ENCODE measurements at regions not wholly inside any gene's neighbourhood (a gene's known extent, or its start where the extent isn't known, plus 50 kb on each side); places are given as distances from the start of the nearest gene placed in this dataset.
"Not testable (repeated sequence)": the region's sequence is repeated elsewhere in the genome, so short reads cannot be mapped to it uniquely, and the experiment has no call there.

DNA sequence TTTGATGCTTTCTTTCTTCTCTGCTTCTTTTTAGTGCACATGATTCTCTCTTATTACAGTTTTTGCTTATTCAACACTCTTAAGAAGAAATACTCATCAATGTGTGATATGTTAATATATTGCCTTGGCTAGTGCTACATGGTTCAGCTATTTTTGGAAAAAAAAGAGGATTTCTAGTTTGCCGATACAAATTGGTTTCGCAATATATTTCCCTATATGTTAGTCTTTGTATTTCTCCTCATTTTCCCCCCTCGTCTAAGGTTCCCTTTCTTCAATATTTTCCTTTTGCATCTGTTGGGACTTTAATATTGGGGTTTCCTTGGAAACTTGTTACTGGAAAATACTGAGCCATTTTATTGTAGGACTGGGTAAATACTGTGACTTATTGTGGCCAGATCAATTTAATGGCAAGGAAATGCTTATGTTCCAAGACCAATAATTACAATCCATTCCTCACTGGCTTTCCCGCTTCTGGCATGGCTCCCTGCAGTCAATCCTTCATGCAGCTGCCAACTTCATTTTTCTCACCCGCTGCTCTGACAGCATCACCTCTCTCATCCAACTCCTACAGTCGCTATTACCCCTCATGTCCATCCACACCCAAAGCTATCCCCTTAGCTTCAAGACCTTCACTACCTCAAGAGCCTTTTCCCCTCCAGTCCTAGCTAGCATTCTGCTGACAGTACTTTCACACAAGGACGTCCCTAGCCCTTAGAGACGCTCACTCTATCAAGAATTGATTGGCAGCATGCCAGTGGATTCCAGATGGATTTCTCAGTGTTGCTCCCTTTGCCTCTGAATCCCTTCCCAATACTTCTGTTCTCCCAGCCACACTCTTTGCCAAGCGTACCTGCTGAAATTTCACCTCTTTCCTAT, 280.1 kb upstream of the TMTC4 start:
- H3K9me3 Mint-ChIP-seq = peaks cover 0 to 3% (median 3%) of the 10 kb centered on the region in 3 donors
- no peak overlapping the region for H3K27ac Mint-ChIP-seq
- H3K27me3 Mint-ChIP-seq = peaks cover 2% of the 10 kb centered on the region
- no peak overlapping the region for H3K4me3 Mint-ChIP-seq
- peaks cover 0 to 2% (median 0%) of the 10 kb centered on the region in 3 donors for H3K4me1 Mint-ChIP-seq
- no peaks in the 10 kb centered on the region for H3K36me3 Mint-ChIP-seq

- no peak overlapping the region for H3K4me3 Mint-ChIP-seq
- H3K27me3 Mint-ChIP-seq = no peaks in the 10 kb centered on the region
- peaks cover 0 to 2% (median 0%) of the 10 kb centered on the region in 3 donors for H3K4me1 Mint-ChIP-seq
- no peaks in the 10 kb centered on the region for H3K36me3 Mint-ChIP-seq
- H3K27ac Mint-ChIP-seq = no peak overlapping the region
- H3K9me3 Mint-ChIP-seq = peaks cover 0 to 3% (median 3%) of the 10 kb centered on the region in 3 donors
Measured at GRCh38 chr13:100951016-100951415, 276.4 kb upstream of the TMTC4 start.

- not testable (repeated sequence) for H3K27ac Mint-ChIP-seq, H3K27me3 Mint-ChIP-seq, H3K36me3 Mint-ChIP-seq, H3K9me3 Mint-ChIP-seq, H3K4me1 Mint-ChIP-seq, H3K4me3 Mint-ChIP-seq
Measured at GRCh38 chr13:100948937-100949336, 274.3 kb upstream of the TMTC4 start.

DNA sequence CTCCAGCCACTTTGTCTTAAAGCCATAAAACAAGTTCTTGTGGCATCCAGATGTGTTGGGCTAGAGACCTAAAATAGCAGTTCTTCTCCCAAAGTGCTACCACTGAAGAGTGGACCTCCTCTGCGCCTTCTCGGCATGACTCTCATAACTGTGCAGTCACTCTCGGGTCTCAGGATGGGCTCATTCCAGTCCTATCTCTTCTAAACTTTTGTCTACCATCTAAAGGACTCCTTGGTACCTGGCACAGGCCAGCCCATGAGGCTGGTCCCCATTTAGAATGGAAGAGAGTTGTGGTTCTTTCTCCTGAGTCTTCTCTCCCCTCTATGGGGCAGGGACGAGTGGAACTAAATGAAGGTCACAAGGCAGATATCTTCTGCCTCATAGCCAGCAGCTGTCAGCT, 272.0 kb upstream of the TMTC4 start:
- Mint-ChIP-seq H3K9me3 (peaks cover 0 to 3% (median 3%) of the 10 kb centered on the region in 3 donors), H3K27me3 (no peaks in the 10 kb centered on the region), H3K36me3 (no peaks in the 10 kb centered on the region), H3K4me1 (no peaks in the 10 kb centered on the region), H3K27ac (no peak overlapping the region), H3K4me3 (no peak overlapping the region)

DNA sequence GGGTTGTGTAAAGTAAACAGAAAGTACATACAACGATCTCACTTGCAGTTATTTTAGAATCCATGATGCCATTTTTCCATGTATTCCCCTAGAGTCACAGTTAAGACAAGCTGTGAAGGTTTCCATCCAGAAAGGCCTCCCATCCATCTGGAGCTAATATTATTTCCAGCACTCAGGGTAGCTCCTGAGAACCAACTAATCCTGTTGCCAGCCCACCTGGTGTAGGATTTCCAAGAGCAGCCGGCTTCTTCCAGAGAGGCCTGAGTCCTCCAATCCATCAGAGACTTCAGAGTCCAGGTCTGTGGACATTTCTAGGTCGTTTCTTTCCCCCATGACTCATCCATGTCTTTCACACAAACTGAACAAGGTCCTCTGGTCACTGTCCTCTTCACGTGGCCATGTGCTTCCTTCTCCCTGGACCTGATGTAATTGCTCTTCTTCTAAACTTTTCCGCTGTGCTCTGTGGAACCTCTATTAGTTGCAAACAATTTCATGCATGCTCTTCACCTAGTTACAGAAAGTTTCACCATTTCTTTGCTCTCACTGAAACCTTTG, 270.3 kb upstream of the TMTC4 start:
- peaks cover 4% of the 10 kb centered on the region for H3K27me3 Mint-ChIP-seq
- H3K36me3 Mint-ChIP-seq = no peaks in the 10 kb centered on the region
- H3K4me3 Mint-ChIP-seq = no peak overlapping the region
- H3K27ac Mint-ChIP-seq = peak overlapping the region in 1 of 3 donors; percentile 14
- H3K9me3 Mint-ChIP-seq = peaks cover 0 to 3% (median 3%) of the 10 kb centered on the region in 3 donors
- H3K4me1 Mint-ChIP-seq = no peaks in the 10 kb centered on the region

DNA sequence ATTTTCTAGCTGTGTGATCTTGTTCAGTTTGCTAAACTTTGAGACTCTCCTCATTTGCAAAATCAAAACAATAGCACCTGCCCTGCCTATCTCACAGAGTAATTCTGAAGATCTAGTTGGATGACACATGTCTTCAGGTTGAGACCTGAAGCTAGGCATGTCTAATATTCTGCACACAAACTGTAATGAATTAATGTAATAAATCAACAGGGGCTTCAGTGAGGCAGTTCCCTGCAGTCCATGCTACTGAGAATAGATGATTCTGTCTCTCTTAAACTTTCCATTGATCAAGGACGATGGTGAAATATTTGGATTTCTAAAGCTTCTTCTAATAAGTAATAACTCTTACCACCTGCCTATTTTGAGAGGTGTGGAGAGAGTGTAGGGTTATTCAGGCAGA, 268.1 kb upstream of the TMTC4 start:
- H3K36me3 Mint-ChIP-seq = no peaks in the 10 kb centered on the region
- no peak overlapping the region for H3K4me3 Mint-ChIP-seq
- H3K9me3 Mint-ChIP-seq = peaks cover 0 to 3% (median 3%) of the 10 kb centered on the region in 3 donors
- no peaks in the 10 kb centered on the region for H3K4me1 Mint-ChIP-seq
- no peak overlapping the region for H3K27ac Mint-ChIP-seq
- H3K27me3 Mint-ChIP-seq = peaks cover 4% of the 10 kb centered on the region

DNA sequence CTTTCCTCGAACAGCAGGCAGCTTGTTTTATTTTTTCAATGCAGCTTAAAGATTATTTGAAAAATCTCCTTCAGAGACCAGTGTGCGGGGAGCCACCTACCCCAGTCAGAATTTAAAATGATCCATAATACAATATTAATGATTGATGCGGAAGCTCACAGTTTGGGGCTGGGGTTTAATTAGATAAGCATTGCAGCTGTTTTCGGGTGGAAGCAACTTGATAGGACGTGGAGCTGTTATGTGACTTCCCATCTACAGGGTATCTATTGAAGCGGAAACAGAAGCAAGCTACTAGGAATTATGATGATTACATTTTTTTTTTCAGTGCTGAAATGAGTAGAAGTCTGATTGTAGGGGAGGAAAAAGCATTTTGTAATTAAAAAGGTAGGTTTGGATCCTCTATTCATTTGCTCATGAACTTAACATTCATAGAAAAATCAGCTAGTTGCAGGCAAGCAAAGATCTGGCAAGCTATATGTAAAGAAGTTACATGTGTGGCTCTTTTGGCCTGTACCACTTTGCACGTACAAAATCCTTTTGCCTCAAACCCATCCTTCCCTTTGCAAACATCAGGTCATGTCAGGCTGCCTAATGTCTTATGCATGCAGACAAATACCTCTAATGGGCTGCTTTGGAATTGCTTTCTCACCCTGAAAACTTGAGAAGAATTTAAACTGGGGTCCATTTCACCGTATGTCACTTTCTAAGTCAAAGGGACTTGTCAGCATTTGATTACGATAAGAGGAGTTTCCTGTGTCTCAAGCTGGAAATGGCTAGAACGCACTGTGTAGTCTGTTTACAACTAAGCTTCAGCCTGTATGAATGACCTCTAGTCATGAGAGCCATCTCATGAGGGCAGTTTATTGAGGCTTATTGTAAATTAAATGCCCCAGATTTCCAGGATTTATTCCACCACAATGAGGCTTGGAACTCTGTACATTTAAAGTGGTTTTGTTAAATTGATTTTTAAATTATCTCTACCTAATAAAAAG, 267.1 kb upstream of the TMTC4 start:
- Mint-ChIP-seq H3K4me3 (no peak overlapping the region), H3K27ac (no peak overlapping the region), H3K9me3 (peaks cover 0 to 5% (median 3%) of the 10 kb centered on the region in 3 donors), H3K27me3 (peaks cover 7% of the 10 kb centered on the region), H3K36me3 (no peaks in the 10 kb centered on the region), H3K4me1 (no peaks in the 10 kb centered on the region)

DNA sequence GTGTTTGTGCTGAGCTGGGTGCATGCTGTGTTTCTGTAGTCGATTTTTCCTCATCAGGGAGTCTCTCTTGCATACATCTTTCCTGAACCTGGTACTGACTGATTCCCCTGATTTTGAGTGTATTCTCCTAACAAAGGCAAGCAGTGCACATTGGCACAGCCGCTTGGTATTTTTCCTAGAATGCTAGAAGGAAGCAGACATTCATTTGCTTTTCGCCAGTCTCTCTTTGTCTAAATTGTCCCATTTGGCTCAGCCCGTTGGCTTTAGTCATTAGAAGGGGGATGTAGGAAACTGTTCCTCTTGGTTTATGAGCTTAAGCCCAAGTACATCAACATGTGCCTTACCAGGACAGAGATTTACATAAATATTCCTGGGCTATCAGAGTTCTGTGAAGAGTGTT, 266.1 kb upstream of the TMTC4 start:
- no peaks in the 10 kb centered on the region for H3K4me1 Mint-ChIP-seq
- peaks cover 7% of the 10 kb centered on the region for H3K27me3 Mint-ChIP-seq
- H3K4me3 Mint-ChIP-seq = no peak overlapping the region
- peaks cover 0 to 5% (median 3%) of the 10 kb centered on the region in 3 donors for H3K9me3 Mint-ChIP-seq
- no peak overlapping the region for H3K27ac Mint-ChIP-seq
- H3K36me3 Mint-ChIP-seq = no peaks in the 10 kb centered on the region

GRCh38 chr13:100933841-100934240, 259.2 kb upstream of the TMTC4 start:
- no peak overlapping the region for H3K27ac Mint-ChIP-seq

DNA sequence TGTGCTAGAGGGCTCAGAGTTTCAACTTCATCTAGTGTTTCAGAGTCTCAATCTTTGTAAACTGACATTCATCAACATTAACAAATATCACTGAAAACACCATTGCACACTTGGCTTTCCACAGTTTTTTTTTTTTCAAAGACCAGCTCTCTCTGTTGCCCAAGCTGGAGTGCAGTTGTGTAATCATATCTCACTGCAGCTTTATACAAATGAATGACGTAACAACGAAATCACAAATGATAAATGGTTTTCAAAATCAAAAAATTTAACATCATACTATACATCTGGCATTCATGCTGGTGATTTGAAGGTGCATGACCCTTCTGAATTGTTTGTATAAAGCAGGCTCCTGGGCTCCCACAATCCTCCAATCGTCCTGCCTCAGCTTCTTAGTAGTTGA, 248.0 kb upstream of the TMTC4 start:
- H3K4me1 Mint-ChIP-seq = no peaks in the 10 kb centered on the region
- H3K4me3 Mint-ChIP-seq = no peak overlapping the region
- no peaks in the 10 kb centered on the region for H3K27me3 Mint-ChIP-seq
- peaks cover 0 to 1% (median 0%) of the 10 kb centered on the region in 3 donors for H3K9me3 Mint-ChIP-seq
- H3K36me3 Mint-ChIP-seq = no peaks in the 10 kb centered on the region
- H3K27ac Mint-ChIP-seq = no peak overlapping the region

More at GRCh38 chr13:100933841-100934240, 259.2 kb upstream of the TMTC4 start:
- H3K27me3 Mint-ChIP-seq = peaks cover 3% of the 10 kb centered on the region
- H3K4me3 Mint-ChIP-seq = no peak overlapping the region
- H3K4me1 Mint-ChIP-seq = no peaks in the 10 kb centered on the region
- H3K9me3 Mint-ChIP-seq = peaks cover 0 to 2% (median 0%) of the 10 kb centered on the region in 3 donors
- no peaks in the 10 kb centered on the region for H3K36me3 Mint-ChIP-seq

DNA sequence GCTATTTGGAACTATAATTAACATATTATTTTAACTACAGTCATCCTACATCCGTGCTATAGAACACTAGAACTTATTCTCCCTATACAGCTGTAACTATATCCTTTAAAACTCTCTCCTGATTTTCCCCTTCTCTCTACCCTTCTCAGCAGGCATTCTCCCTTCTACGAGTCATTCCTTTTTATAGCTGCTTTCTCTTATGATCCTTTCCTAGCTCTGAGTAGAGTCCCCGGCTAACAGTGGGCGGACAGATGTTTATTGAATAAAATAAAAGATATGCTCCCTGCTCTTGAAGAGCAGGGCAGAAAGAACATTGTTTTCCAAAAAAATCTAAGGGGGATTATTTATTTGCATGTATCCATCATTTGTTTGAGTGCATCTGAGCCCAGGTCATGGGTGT, 246.5 kb upstream of the TMTC4 start:
- H3K4me3 Mint-ChIP-seq = no peak overlapping the region
- H3K9me3 Mint-ChIP-seq = peaks cover 0 to 2% (median 0%) of the 10 kb centered on the region in 3 donors
- no peak overlapping the region for H3K27ac Mint-ChIP-seq
- no peaks in the 10 kb centered on the region for H3K36me3 Mint-ChIP-seq
- no peaks in the 10 kb centered on the region for H3K27me3 Mint-ChIP-seq
- no peaks in the 10 kb centered on the region for H3K4me1 Mint-ChIP-seq

- Mint-ChIP-seq H3K4me1 (no peaks in the 10 kb centered on the region), H3K4me3 (no peak overlapping the region), H3K27me3 (no peaks in the 10 kb centered on the region), H3K36me3 (no peaks in the 10 kb centered on the region), H3K27ac (no peak overlapping the region), H3K9me3 (peaks cover 0 to 4% (median 1%) of the 10 kb centered on the region in 3 donors)
Measured at GRCh38 chr13:100917011-100917410, 242.4 kb upstream of the TMTC4 start.

GRCh38 chr13:100913143-100913542, 238.5 kb upstream of the TMTC4 start:
- Mint-ChIP-seq H3K4me1 (peaks cover 0 to 2% (median 0%) of the 10 kb centered on the region in 3 donors), H3K9me3 (peaks cover 0 to 4% (median 1%) of the 10 kb centered on the region in 3 donors), H3K27ac (no peak overlapping the region), H3K36me3 (no peaks in the 10 kb centered on the region), H3K27me3 (no peaks in the 10 kb centered on the region), H3K4me3 (no peak overlapping the region)

- no peak overlapping the region for H3K4me3 Mint-ChIP-seq
- no peaks in the 10 kb centered on the region for H3K4me1 Mint-ChIP-seq
- H3K27ac Mint-ChIP-seq = no peak overlapping the region
- peaks cover 4% of the 10 kb centered on the region for H3K27me3 Mint-ChIP-seq
- peaks cover 0 to 2% (median 0%) of the 10 kb centered on the region in 3 donors for H3K9me3 Mint-ChIP-seq
- H3K36me3 Mint-ChIP-seq = no peaks in the 10 kb centered on the region
Measured at GRCh38 chr13:100904293-100904976, 229.8 kb upstream of the TMTC4 start.
